ENCODE measurements at regions not wholly inside any gene's neighbourhood (a gene's known extent, or its start where the extent isn't known, plus 50 kb on each side); places are given as distances from the start of the nearest gene placed in this dataset.

DNA sequence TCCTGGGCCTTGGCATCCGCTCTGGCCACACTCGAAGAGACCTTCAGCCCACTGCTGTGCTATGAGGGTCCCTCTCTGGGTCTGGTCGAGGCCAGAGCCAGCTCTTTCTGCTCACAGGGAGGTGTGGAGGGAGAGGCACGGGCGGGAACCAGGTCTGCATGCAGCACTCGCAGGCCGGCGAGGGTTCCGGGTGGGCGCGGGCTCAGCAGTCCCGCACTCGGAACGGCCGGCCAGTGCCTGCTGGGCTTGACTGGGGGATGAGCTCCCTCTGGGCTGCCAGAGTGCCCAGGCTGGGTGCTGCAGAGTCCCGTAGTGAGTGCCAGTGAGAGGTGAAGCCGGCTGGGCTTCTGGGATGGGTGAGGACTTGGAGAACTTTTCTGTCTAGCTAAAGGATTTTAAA, 882.7 kb downstream of the XPNPEP1 start:
- Histone ChIP-seq H3K4me2 (no peak overlapping the region), H3K4me3 (no peak overlapping the region), H3K9me3 (no peaks in the 10 kb centered on the region), H3K4me1 (no peaks in the 10 kb centered on the region), H3K27ac (no peak overlapping the region)
- ATAC-seq (no peak), DNase-seq (ENCODE audit: low read depth in 1 of 2, low spot score in 1 of 2) (no peak), FAIRE-seq (no peak)
- CTCF ChIA-PET = no interaction called here
- 4% methylated on average over 3 of the region's 17 CpGs for WGBS (ENCODE audit: missing lambda C conversion rate)
- POLR2A ChIA-PET = no interaction called here
- TF ChIP-seq RAD21 (conservative IDR thresholded peaks at IDR 0.05 in 1 of 2, IDR thresholded peaks at IDR 0.05 in 1 of 2) = no peak
- no peak for TF ChIP-seq TFCP2L1 (CRISPR knock-in tag; IDR thresholded peaks at IDR 0.05)
- TF ChIP-seq SREBF2 (IDR thresholded peaks at IDR 0.05) = no peak
- TF ChIP-seq NPAS2 (CRISPR knock-in tag; IDR thresholded peaks at IDR 0.05; ENCODE audit: borderline replicate concordance) = no peak

DNA sequence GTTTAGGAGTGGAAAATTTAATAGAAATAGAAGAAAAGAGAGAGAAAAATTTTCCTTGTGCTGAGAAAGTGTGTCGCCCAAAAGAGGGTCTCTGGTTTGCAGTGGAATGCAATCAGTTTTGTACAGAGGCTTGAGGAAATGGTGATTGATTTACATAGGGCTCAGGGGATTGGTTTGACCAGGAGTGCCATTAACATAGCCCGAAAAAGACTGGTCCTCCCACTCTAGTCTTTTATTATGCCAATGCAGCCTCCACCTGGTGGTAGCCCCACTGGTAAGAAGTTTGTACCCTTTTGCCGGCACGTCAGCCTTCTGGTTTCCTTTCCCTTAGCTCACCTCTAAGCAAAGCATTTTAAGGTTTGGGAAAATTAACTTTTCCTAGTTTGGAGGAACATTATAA, 885.3 kb downstream of the XPNPEP1 start:
- no peak overlapping the region for H3K27ac ChIP-seq
- POLR2A ChIA-PET = no interaction called here
- DNase-seq (ENCODE audit: low read depth in 1 of 2, low spot score in 1 of 2) (no peak), FAIRE-seq (no peak), ATAC-seq (no peak)
- no peak overlapping the region for H3K4me3 ChIP-seq
- CTCF ChIA-PET = no interaction called here
- no peaks in the 10 kb centered on the region for H3K4me1 ChIP-seq
- H3K4me2 ChIP-seq = no peak overlapping the region
- no peaks in the 10 kb centered on the region for H3K9me3 ChIP-seq
- TF ChIP-seq HDAC2 (IDR thresholded peaks at IDR 0.05) = no peak
- no peak for TF ChIP-seq FOXS1 (CRISPR knock-in tag; IDR thresholded peaks at IDR 0.05)
- no peak for TF ChIP-seq CHD4 (IDR thresholded peaks at IDR 0.05; ENCODE audit: borderline replicate concordance)
- TF ChIP-seq, protein P1, sequence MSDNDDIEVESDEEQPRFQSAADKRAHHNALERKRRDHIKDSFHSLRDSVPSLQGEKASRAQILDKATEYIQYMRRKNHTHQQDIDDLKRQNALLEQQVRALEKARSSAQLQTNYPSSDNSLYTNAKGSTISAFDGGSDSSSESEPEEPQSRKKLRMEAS (IDR thresholded peaks at IDR 0.05) = no peak
- no peak for TF ChIP-seq HEYL (CRISPR knock-in tag; IDR thresholded peaks at IDR 0.05)
- no peak for TF ChIP-seq EHMT2 (IDR thresholded peaks at IDR 0.05; ENCODE audit: low read depth)
- TF ChIP-seq, protein P2, sequence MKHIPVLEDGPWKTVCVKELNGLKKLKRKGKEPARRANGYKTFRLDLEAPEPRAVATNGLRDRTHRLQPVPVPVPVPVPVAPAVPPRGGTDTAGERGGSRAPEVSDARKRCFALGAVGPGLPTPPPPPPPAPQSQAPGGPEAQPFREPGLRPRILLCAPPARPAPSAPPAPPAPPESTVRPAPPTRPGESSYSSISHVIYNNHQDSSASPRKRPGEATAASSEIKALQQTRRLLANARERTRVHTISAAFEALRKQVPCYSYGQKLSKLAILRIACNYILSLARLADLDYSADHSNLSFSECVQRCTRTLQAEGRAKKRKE (CRISPR knock-in tag; IDR thresholded peaks at IDR 0.05; ENCODE audit: low read depth) = no peak
- TF ChIP-seq RARB (CRISPR knock-in tag; IDR thresholded peaks at IDR 0.05) = no peak
- TF ChIP-seq CEBPB (IDR thresholded peaks at IDR 0.05) = no peak
- no peak for TF ChIP-seq JUN (IDR thresholded peaks at IDR 0.05)
- WGBS (ENCODE audit: missing lambda C conversion rate) = 20% methylated on average over 4 of the region's 4 CpGs

DNA sequence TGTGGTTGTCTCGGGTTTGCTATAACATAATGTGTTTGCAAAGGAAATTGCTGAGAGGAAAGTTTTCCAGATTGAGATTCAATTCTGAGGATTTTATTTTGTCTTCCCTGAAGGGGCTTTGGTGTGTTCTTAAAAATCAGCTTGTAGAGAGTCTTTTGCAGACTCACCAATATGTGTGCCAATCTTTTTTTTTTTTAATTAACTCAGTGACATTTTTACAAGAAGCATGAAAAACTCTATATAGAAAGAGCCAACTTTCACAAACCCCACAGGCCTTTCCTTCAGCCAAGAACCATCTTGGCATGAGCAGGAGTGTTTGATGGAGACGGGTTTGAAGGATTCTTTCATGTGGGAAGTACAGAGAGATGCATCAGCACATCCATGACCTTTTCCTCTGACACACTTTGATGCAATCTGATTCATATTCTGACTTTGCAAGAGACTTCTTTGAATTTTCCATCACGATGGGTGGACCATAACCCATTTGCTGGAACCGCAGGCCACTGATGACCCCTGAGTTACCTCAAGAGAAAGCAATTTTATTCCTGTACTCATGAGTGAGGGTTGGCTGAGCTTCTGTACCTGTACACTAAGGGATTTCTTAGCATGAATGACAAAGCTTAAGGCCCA, 892.6 kb downstream of the XPNPEP1 start:
- Histone ChIP-seq H3K4me3 (no peak overlapping the region), H3K4me2 (no peak overlapping the region), H3K4me1 (no peaks in the 10 kb centered on the region), H3K9me3 (no peaks in the 10 kb centered on the region), H3K27ac (no peak overlapping the region)
- WGBS (ENCODE audit: missing lambda C conversion rate) = 2% methylated on average over 4 of the region's 4 CpGs
- FAIRE-seq = no peak
- ChIA-PET POLR2A (no interaction called here), CTCF (no interaction called here)
- no peak for ATAC-seq
- TF ChIP-seq HDAC2 (IDR thresholded peaks at IDR 0.05) (no peak), CBX8 (IDR thresholded peaks at IDR 0.05) (no peak), BHLHE40 (IDR thresholded peaks at IDR 0.05; ENCODE audit: low read depth, low read length) (no peak), SMC3 (IDR thresholded peaks at IDR 0.05) (no peak), ZNF302 (CRISPR knock-in tag; IDR thresholded peaks at IDR 0.05) (no peak), ZFP36 (IDR thresholded peaks at IDR 0.05; ENCODE audit: borderline replicate concordance, partially characterized antibody) (no peak), HOXA7 (CRISPR knock-in tag; IDR thresholded peaks at IDR 0.05) (no peak), JUNB (IDR thresholded peaks at IDR 0.05) (no peak), HEYL (CRISPR knock-in tag; IDR thresholded peaks at IDR 0.05) (no peak), PHF8 (IDR thresholded peaks at IDR 0.05; ENCODE audit: borderline replicate concordance, low read depth) (no peak), JUN (IDR thresholded peaks at IDR 0.05) (no peak), EHF (CRISPR knock-in tag; IDR thresholded peaks at IDR 0.05) (no peak), FOSB (CRISPR knock-in tag; IDR thresholded peaks at IDR 0.05) (no peak), KDM1A (IDR thresholded peaks at IDR 0.05; ENCODE audit: low read depth) (no peak), MAFK (IDR thresholded peaks at IDR 0.05; ENCODE audit: partially characterized antibody) (no peak), ZC3H11A (IDR thresholded peaks at IDR 0.05) (no peak), TFCP2L1 (CRISPR knock-in tag; IDR thresholded peaks at IDR 0.05) (no peak), EP300 (IDR thresholded peaks at IDR 0.05) (no peak)
- TF ChIP-seq, protein P3, sequence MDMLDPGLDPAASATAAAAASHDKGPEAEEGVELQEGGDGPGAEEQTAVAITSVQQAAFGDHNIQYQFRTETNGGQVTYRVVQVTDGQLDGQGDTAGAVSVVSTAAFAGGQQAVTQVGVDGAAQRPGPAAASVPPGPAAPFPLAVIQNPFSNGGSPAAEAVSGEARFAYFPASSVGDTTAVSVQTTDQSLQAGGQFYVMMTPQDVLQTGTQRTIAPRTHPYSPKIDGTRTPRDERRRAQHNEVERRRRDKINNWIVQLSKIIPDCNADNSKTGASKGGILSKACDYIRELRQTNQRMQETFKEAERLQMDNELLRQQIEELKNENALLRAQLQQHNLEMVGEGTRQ (IDR thresholded peaks at IDR 0.05) = no peak
- TF ChIP-seq, protein P4, sequence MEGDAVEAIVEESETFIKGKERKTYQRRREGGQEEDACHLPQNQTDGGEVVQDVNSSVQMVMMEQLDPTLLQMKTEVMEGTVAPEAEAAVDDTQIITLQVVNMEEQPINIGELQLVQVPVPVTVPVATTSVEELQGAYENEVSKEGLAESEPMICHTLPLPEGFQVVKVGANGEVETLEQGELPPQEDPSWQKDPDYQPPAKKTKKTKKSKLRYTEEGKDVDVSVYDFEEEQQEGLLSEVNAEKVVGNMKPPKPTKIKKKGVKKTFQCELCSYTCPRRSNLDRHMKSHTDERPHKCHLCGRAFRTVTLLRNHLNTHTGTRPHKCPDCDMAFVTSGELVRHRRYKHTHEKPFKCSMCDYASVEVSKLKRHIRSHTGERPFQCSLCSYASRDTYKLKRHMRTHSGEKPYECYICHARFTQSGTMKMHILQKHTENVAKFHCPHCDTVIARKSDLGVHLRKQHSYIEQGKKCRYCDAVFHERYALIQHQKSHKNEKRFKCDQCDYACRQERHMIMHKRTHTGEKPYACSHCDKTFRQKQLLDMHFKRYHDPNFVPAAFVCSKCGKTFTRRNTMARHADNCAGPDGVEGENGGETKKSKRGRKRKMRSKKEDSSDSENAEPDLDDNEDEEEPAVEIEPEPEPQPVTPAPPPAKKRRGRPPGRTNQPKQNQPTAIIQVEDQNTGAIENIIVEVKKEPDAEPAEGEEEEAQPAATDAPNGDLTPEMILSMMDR (IDR thresholded peaks at IDR 0.05) = no peak
- no peak for DNase-seq (ENCODE audit: low read depth in 1 of 2, low spot score in 1 of 2)
